ENCODE measurements at regions not wholly inside any gene's neighbourhood (a gene's known extent, or its start where the extent isn't known, plus 50 kb on each side); places are given as distances from the start of the nearest gene placed in this dataset.

DNA sequence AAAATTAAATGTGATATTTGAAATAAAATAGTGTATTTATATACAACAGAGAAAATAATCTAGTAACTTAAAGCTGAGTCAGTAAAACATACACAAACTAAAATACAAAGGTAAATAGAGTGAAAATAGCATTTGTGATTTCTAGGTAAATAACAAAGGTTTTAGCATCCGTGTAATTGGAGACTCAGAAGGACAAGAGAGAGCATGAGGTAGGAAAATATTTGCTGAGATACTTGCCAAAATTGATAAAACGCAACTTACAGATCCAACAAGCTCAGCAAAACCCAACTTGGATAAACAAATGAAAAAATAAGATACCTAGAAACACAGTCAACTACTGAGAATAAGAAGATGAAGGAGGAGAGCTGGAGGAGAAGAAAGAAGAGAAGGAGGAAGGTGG lies 634.7 kb upstream of the CCDC179 start:
- no peak for DNase-seq
- H3K4me1 Mint-ChIP-seq (ENCODE audit: low read depth), result no peaks in the 10 kb centered on the region
- no peak overlapping the region for H3K4me3 Mint-ChIP-seq
- no peaks in the 10 kb centered on the region for H3K27me3 Mint-ChIP-seq
- H3K36me3 Mint-ChIP-seq, result no peaks in the 10 kb centered on the region
- CTCF ChIA-PET, result no interaction called here
- H3K27ac Mint-ChIP-seq, result no peak overlapping the region
- H3K9me3 Mint-ChIP-seq, result no peaks in the 10 kb centered on the region
- POLR2A ChIA-PET, result no interaction called here
- intact Hi-C loops (cut with micrococcal nuclease), result no loop called here

- H3K9me3 Mint-ChIP-seq, result no peaks in the 10 kb centered on the region
- ChIA-PET CTCF (no interaction called here), POLR2A (no interaction called here)
- H3K4me1 Mint-ChIP-seq (ENCODE audit: low read depth), result no peaks in the 10 kb centered on the region
- no peaks in the 10 kb centered on the region for H3K27me3 Mint-ChIP-seq
- H3K36me3 Mint-ChIP-seq, result no peaks in the 10 kb centered on the region
- intact Hi-C loops (cut with micrococcal nuclease), result no loop called here
- DNase-seq, result no peak
- H3K4me3 Mint-ChIP-seq, result no peak overlapping the region
- no peak overlapping the region for H3K27ac Mint-ChIP-seq
Observed at GRCh38 chr11:23496340-23496739, 636.1 kb upstream of the CCDC179 start.

DNA sequence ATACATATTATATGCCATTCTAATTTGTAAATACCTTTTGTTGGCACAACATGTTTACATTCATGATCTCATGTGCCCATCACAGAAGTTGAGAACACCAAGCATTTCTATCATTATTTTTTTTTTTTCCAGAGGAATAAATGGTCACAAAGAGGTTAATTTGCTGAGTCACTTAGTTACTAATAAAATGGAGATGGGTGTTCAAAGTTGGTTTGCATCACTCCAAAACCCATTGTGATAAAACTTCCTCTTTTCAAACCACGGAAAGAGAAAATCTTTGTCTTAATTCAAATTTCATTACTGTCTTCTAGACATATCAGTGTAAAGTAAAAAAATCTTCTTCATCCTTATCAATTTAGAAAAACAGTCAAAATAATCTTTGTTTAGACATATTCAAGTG lies 636.8 kb upstream of the CCDC179 start:
- Mint-ChIP-seq H3K27me3 (no peaks in the 10 kb centered on the region), H3K9me3 (no peaks in the 10 kb centered on the region), H3K27ac (no peak overlapping the region), H3K4me3 (no peak overlapping the region), H3K4me1 (ENCODE audit: low read depth) (no peaks in the 10 kb centered on the region), H3K36me3 (no peaks in the 10 kb centered on the region)
- ChIA-PET POLR2A (no interaction called here), CTCF (no interaction called here)
- DNase-seq, result no peak
- intact Hi-C loops (cut with micrococcal nuclease), result no loop called here

- Mint-ChIP-seq H3K4me3 (no peak overlapping the region), H3K36me3 (no peaks in the 10 kb centered on the region), H3K9me3 (peaks cover 7% of the 10 kb centered on the region), H3K27ac (no peak overlapping the region), H3K4me1 (ENCODE audit: low read depth) (no peaks in the 10 kb centered on the region), H3K27me3 (no peaks in the 10 kb centered on the region)
- intact Hi-C loops (cut with micrococcal nuclease), result no loop called here
- ChIA-PET CTCF (no interaction called here), POLR2A (no interaction called here)
- DNase-seq, result no peak
Observed at GRCh38 chr11:23502389-23502788, 642.1 kb upstream of the CCDC179 start.

GRCh38 chr11:23502826-23503225 lies 642.6 kb upstream of the CCDC179 start:
- Mint-ChIP-seq H3K36me3 (no peaks in the 10 kb centered on the region), H3K4me1 (ENCODE audit: low read depth) (no peaks in the 10 kb centered on the region), H3K9me3 (peaks cover 9% of the 10 kb centered on the region), H3K4me3 (no peak overlapping the region), H3K27ac (no peak overlapping the region), H3K27me3 (no peaks in the 10 kb centered on the region)
- DNase-seq, result no peak
- POLR2A ChIA-PET, result no interaction called here
- CTCF ChIA-PET, result no interaction called here
- intact Hi-C loops (cut with micrococcal nuclease), result no loop called here

- Mint-ChIP-seq H3K9me3 (peaks cover 15% of the 10 kb centered on the region), H3K27ac (no peak overlapping the region), H3K27me3 (no peaks in the 10 kb centered on the region), H3K36me3 (no peaks in the 10 kb centered on the region), H3K4me3 (no peak overlapping the region), H3K4me1 (ENCODE audit: low read depth) (no peaks in the 10 kb centered on the region)
- ChIA-PET POLR2A (no interaction called here), CTCF (no interaction called here)
- no peak for DNase-seq
- intact Hi-C loops (cut with micrococcal nuclease), result no loop called here
Observed at GRCh38 chr11:23509023-23509422, 648.7 kb upstream of the CCDC179 start.

DNA sequence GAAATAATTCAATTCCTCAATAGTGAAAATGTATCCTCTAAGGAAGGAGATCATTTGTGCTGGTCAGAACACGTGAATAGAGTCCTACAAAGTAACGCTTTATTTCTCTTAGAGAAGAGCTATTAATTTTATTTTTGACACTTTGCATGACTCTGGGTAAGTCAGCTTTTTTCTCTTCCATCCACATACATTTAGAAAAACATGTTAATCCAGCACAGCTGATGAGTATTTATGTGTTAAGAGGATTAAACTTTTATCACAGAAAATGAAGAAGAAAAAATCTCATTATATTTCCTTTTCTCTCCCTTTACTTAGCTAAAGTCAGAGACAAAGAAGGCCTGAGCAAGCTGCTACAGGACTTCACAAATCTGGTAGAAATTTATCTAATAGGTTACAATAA lies 649.5 kb upstream of the CCDC179 start:
- Mint-ChIP-seq H3K4me1 (ENCODE audit: low read depth) (no peaks in the 10 kb centered on the region), H3K27me3 (no peaks in the 10 kb centered on the region), H3K4me3 (no peak overlapping the region), H3K36me3 (no peaks in the 10 kb centered on the region), H3K9me3 (peaks cover 16% of the 10 kb centered on the region), H3K27ac (no peak overlapping the region)
- intact Hi-C loops (cut with micrococcal nuclease), result no loop called here
- ChIA-PET POLR2A (no interaction called here), CTCF (no interaction called here)
- DNase-seq, result no peak

- no peak overlapping the region for H3K4me3 Mint-ChIP-seq
- no peak overlapping the region for H3K27ac Mint-ChIP-seq
- intact Hi-C loops (cut with micrococcal nuclease), result no loop called here
- no peaks in the 10 kb centered on the region for H3K27me3 Mint-ChIP-seq
- ChIA-PET POLR2A (no interaction called here), CTCF (no interaction called here)
- DNase-seq, result no peak
- no peaks in the 10 kb centered on the region for H3K36me3 Mint-ChIP-seq
- H3K9me3 Mint-ChIP-seq, result no peaks in the 10 kb centered on the region
- H3K4me1 Mint-ChIP-seq (ENCODE audit: low read depth), result no peaks in the 10 kb centered on the region
Observed at GRCh38 chr11:23519194-23519593, 658.9 kb upstream of the CCDC179 start.

GRCh38 chr11:23520226-23520960 lies 660.1 kb upstream of the CCDC179 start:
- POLR2A ChIA-PET, result no interaction called here
- H3K27ac Mint-ChIP-seq, result no peak overlapping the region
- no peak overlapping the region for H3K4me3 Mint-ChIP-seq
- no peaks in the 10 kb centered on the region for H3K36me3 Mint-ChIP-seq
- no peaks in the 10 kb centered on the region for H3K9me3 Mint-ChIP-seq
- no peak for DNase-seq
- no peaks in the 10 kb centered on the region for H3K27me3 Mint-ChIP-seq
- intact Hi-C loops (cut with micrococcal nuclease), result no loop called here
- H3K4me1 Mint-ChIP-seq (ENCODE audit: low read depth), result no peaks in the 10 kb centered on the region
- CTCF ChIA-PET, result no interaction called here

DNA sequence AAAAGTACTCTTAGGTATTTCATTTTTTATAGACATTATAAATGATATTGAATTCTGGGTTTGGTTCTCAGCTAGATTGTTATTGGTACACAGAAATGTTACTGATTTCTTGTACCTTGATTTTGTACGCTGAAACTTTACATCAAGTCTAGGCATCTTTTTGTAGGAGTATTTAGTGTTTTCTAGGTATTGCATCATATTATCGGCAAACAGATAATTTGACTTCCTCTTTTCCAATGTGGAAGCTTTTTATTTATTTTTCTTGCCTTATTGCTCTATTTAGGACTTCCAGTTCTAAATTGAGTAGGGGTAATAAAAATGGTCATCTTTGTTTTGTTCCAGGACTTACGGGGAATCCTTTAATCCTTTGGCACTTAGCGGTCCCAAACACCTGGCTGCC lies 676.6 kb upstream of the CCDC179 start:
- ChIA-PET POLR2A (no interaction called here), CTCF (no interaction called here)
- intact Hi-C loops (cut with micrococcal nuclease), result no loop called here
- DNase-seq, result no peak
- no peak overlapping the region for H3K4me3 Mint-ChIP-seq
- no peaks in the 10 kb centered on the region for H3K4me1 Mint-ChIP-seq (ENCODE audit: low read depth)
- H3K27ac Mint-ChIP-seq, result no peak overlapping the region
- H3K27me3 Mint-ChIP-seq, result no peaks in the 10 kb centered on the region
- H3K36me3 Mint-ChIP-seq, result no peaks in the 10 kb centered on the region
- peaks cover 7% of the 10 kb centered on the region for H3K9me3 Mint-ChIP-seq

- H3K36me3 Mint-ChIP-seq, result no peaks in the 10 kb centered on the region
- intact Hi-C loops (cut with micrococcal nuclease), result no loop called here
- H3K27ac Mint-ChIP-seq, result no peak overlapping the region
- H3K27me3 Mint-ChIP-seq, result no peaks in the 10 kb centered on the region
- no peak for DNase-seq
- POLR2A ChIA-PET, result no interaction called here
- H3K9me3 Mint-ChIP-seq, result peaks cover 7% of the 10 kb centered on the region
- H3K4me3 Mint-ChIP-seq, result no peak overlapping the region
- CTCF ChIA-PET, result interaction anchor here (0.6 to 0.8 kb wide), 2 partner anchors 31 to 997 kb away, joined by 4 read pairs; no protein-coding TSS in a partner anchor
- no peaks in the 10 kb centered on the region for H3K4me1 Mint-ChIP-seq (ENCODE audit: low read depth)
Observed at GRCh38 chr11:23539556-23539955, 679.3 kb upstream of the CCDC179 start.

GRCh38 chr11:23540101-23540561 lies 679.9 kb upstream of the CCDC179 start:
- CTCF ChIA-PET, result interaction anchor here (0.5 to 0.8 kb wide), 3 partner anchors 30 to 1160 kb away, joined by 4 to 5 read pairs (median 4); no protein-coding TSS in a partner anchor
- POLR2A ChIA-PET, result no interaction called here
- peaks cover 7% of the 10 kb centered on the region for H3K9me3 Mint-ChIP-seq
- no peak overlapping the region for H3K4me3 Mint-ChIP-seq
- H3K4me1 Mint-ChIP-seq (ENCODE audit: low read depth), result no peaks in the 10 kb centered on the region
- DNase-seq, result no peak
- H3K36me3 Mint-ChIP-seq, result no peaks in the 10 kb centered on the region
- intact Hi-C loops (cut with micrococcal nuclease), result loop anchor here (10.0 kb wide), 1 partner anchor 665 kb away; no protein-coding TSS in a partner anchor
- no peak overlapping the region for H3K27ac Mint-ChIP-seq
- H3K27me3 Mint-ChIP-seq, result no peaks in the 10 kb centered on the region

DNA sequence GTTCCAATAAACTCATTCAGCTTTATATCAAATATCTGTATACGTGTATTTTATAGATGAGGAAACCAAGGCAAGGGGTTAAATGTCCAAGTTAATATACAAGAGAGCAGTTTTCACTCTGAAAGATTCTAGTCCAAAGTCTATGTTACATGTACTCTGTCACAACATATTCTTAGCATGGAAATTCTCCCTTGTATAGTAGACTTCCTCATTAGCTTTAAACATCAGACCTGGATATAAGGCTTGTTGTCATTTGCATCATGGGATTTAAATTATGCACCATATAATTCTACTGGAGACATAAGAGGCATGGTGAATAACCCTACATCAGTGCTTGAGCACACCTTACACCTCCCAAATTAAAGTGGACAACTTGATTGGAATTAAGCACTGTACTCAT lies 681.9 kb upstream of the CCDC179 start:
- Mint-ChIP-seq H3K9me3 (peaks cover 3% of the 10 kb centered on the region), H3K27ac (no peak overlapping the region), H3K36me3 (no peaks in the 10 kb centered on the region), H3K27me3 (no peaks in the 10 kb centered on the region), H3K4me3 (no peak overlapping the region), H3K4me1 (ENCODE audit: low read depth) (no peaks in the 10 kb centered on the region)
- POLR2A ChIA-PET, result no interaction called here
- DNase-seq, result no peak
- CTCF ChIA-PET, result no interaction called here
- intact Hi-C loops (cut with micrococcal nuclease), result loop anchor here (10.0 kb wide), 1 partner anchor 667 kb away; no protein-coding TSS in a partner anchor
